ENCODE measurements at regions not wholly inside any gene's neighbourhood (a gene's known extent, or its start where the extent isn't known, plus 50 kb on each side); places are given as distances from the start of the nearest gene placed in this dataset.
"Not testable (repeated sequence)": the region's sequence is repeated elsewhere in the genome, so short reads cannot be mapped to it uniquely, and the experiment has no call there.

DNA sequence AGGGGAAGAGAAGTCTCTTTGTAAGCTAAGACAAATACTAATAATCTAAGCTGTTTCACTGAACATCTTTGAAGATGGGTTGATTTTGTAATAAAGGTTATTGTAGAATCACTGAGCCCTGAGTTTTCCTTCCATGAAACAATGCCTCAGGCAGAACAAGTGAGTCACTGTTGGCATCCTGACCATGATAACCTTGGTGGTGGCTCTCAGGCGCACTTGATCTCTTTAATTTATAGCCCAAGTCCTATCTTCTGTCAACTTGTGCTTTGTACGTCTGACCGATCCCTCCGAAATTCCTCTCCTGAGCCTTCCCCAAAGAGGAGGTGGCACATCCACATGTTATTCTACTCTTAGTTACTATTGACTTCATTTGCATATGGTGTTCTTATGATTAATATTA, 812.9 kb downstream of the REEP3 start:
- no peaks in the 10 kb centered on the region for H3K36me3 ChIP-seq (ENCODE audit: insufficient read depth, low read depth, low read length)
- no peak overlapping the region for H3K9ac ChIP-seq (ENCODE audit: low read depth, low read length)
- no peaks in the 10 kb centered on the region for H3K27me3 ChIP-seq (ENCODE audit: insufficient read depth, low read length)
- no peaks in the 10 kb centered on the region for H3K9me3 ChIP-seq (ENCODE audit: insufficient read depth, low read depth, low read length)
- H3K4me1 ChIP-seq (ENCODE audit: insufficient read depth, low read length), result no peaks in the 10 kb centered on the region
- no peak overlapping the region for H3K27ac ChIP-seq (ENCODE audit: low read length)
- H3K4me3 ChIP-seq (ENCODE audit: low read length), result no peak overlapping the region

DNA sequence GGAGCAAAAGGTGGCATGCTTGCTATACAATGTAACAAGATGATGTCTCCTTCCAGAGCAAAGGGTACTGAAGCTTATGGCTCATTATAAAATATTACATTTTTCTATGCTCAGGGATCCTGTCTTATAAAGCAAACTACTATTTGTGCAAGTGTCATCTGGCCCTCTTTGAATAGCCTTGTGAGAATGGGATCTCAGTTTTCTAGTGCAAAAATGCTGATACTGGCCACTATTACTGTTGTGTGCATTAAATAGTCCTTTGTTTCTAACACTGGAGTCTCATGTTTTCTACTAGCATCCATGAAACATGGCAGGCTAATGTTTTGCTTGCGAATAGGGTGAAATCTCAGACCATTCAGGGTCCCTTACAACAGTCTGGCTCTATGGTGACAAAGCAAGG, 823.0 kb downstream of the REEP3 start:
- Histone ChIP-seq H3K4me3 (ENCODE audit: low read length) (no peak overlapping the region), H3K9ac (ENCODE audit: low read depth, low read length) (no peak overlapping the region), H3K36me3 (ENCODE audit: insufficient read depth, low read depth, low read length) (no peaks in the 10 kb centered on the region), H3K27ac (ENCODE audit: low read length) (no peak overlapping the region), H3K4me1 (ENCODE audit: insufficient read depth, low read length) (no peaks in the 10 kb centered on the region), H3K9me3 (ENCODE audit: insufficient read depth, low read depth, low read length) (no peaks in the 10 kb centered on the region), H3K27me3 (ENCODE audit: insufficient read depth, low read length) (no peaks in the 10 kb centered on the region)

DNA sequence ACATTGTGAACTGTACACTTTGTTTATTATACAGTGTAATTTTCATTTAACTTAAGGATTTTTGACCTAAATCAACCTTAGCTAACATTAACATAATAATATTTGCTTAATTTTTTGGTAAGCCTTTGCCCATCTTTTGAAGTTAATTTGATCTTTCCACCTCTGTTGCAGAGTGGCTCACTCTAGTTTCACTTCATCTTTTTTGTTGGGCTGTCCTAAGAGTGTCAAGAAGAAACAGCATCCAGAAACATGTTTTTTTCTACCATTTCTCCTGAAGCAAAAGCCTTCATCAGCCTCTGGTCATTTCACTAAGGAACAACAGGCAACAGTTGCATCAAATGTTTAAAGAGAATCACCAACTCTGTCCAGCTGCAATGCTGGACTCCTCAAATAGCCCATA, 824.7 kb downstream of the REEP3 start:
- Histone ChIP-seq H3K9ac (ENCODE audit: low read depth, low read length) (no peak overlapping the region), H3K4me3 (ENCODE audit: low read length) (no peak overlapping the region), H3K27me3 (ENCODE audit: insufficient read depth, low read length) (no peaks in the 10 kb centered on the region), H3K27ac (ENCODE audit: low read length) (no peak overlapping the region), H3K36me3 (ENCODE audit: insufficient read depth, low read depth, low read length) (no peaks in the 10 kb centered on the region), H3K4me1 (ENCODE audit: insufficient read depth, low read length) (no peaks in the 10 kb centered on the region), H3K9me3 (ENCODE audit: insufficient read depth, low read depth, low read length) (no peaks in the 10 kb centered on the region)

DNA sequence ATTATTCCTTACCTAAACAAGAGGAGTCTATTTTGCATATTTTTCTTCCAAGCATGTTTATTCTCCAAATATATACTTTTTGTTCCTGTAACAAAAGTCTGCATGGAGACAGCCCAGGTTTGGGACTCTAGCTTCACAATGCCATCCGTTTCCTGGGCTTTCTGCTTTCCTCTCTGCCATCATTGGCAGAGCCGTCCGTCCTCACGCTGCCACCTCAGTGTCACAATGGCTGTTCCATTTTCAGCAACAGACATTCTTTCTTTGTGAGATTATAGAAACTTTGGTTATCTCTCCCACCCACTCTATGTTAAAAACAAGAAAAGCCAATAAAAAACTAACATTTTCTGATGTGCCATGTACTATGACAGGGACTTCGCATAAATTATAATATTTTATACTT, 825.2 kb downstream of the REEP3 start:
- no peak overlapping the region for H3K9ac ChIP-seq (ENCODE audit: low read depth, low read length)
- H3K9me3 ChIP-seq (ENCODE audit: insufficient read depth, low read depth, low read length), result no peaks in the 10 kb centered on the region
- H3K4me1 ChIP-seq (ENCODE audit: insufficient read depth, low read length), result no peaks in the 10 kb centered on the region
- H3K4me3 ChIP-seq (ENCODE audit: low read length), result no peak overlapping the region
- no peak overlapping the region for H3K27ac ChIP-seq (ENCODE audit: low read length)
- H3K27me3 ChIP-seq (ENCODE audit: insufficient read depth, low read length), result no peaks in the 10 kb centered on the region
- no peaks in the 10 kb centered on the region for H3K36me3 ChIP-seq (ENCODE audit: insufficient read depth, low read depth, low read length)

DNA sequence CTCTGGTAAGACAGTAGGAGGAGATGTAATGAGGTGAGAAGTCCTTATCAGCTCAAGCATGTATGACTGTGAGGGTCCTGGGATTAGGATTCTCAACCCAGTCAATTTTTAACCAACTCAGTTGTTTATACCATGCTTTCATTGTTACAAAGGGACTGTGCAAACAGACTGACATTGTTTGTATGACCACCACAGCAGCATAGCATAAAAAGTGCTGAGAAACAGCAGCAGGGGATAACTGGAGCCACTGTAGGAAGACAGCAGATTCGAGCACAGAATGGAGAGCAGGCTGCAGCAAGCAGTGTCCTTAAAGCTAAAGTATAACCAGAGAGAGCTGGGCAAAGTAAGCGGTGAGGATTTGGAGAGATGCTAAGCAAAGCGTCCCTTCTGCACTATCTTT, 829.5 kb downstream of the REEP3 start:
- H3K27ac ChIP-seq (ENCODE audit: low read length), result no peak overlapping the region
- H3K4me3 ChIP-seq (ENCODE audit: low read length), result no peak overlapping the region
- no peaks in the 10 kb centered on the region for H3K36me3 ChIP-seq (ENCODE audit: insufficient read depth, low read depth, low read length)
- peaks cover 6% of the 10 kb centered on the region; the same call in 1 of the 2 replicates for H3K4me1 ChIP-seq (ENCODE audit: insufficient read depth, low read length)
- H3K9me3 ChIP-seq (ENCODE audit: insufficient read depth, low read depth, low read length), result no peaks in the 10 kb centered on the region
- no peaks in the 10 kb centered on the region for H3K27me3 ChIP-seq (ENCODE audit: insufficient read depth, low read length)
- H3K9ac ChIP-seq (ENCODE audit: low read depth, low read length), result no peak overlapping the region

DNA sequence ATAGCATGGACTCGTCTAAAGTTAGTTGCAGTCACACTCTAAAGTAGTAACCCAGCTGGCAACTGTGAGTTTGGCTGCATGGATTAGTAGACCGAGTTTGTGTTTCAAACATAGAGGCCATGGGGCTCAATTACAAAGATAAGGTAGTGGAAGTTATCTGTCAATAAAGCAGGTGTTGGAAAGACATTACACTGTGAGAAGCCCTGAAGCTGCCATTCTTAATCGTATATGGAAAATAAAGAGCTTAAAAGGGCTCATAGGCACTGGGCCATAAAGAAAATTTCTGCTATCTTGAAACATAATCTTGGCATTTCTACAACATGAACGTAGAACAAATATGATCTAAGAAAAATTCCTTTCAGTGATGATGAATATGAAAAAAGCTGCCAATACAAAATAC, 837.7 kb downstream of the REEP3 start:
- no peak overlapping the region for H3K4me3 ChIP-seq (ENCODE audit: low read length)
- no peaks in the 10 kb centered on the region for H3K27me3 ChIP-seq (ENCODE audit: insufficient read depth, low read length)
- H3K4me1 ChIP-seq (ENCODE audit: insufficient read depth, low read length), result peaks cover 3% of the 10 kb centered on the region; the same call in 1 of the 2 replicates
- H3K9ac ChIP-seq (ENCODE audit: low read depth, low read length), result no peak overlapping the region
- no peak overlapping the region for H3K27ac ChIP-seq (ENCODE audit: low read length)
- H3K9me3 ChIP-seq (ENCODE audit: insufficient read depth, low read depth, low read length), result peaks cover 18% of the 10 kb centered on the region
- H3K36me3 ChIP-seq (ENCODE audit: insufficient read depth, low read depth, low read length), result no peaks in the 10 kb centered on the region

DNA sequence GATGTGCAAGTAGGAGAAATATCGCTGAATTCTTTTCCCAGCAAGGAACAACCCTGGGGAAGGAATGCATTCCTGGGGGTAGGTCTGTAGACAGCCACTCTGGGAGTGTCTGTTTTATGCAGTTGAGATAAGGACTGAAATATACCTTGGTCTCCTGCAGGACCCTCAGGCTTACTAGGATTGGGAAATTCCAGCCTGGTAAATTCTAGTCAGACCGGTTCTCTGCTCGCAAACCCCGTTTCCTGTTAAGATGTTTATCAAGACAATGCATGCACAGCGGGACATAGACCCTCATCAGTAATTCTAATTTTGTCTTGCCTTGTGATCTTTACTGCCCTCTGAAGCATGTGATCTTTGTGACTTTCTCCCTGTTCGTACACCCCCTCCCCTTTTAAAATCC, 839.0 kb downstream of the REEP3 start:
- H3K27me3 ChIP-seq (ENCODE audit: insufficient read depth, low read length); H3K36me3 ChIP-seq (ENCODE audit: insufficient read depth, low read depth, low read length); H3K9ac ChIP-seq (ENCODE audit: low read depth, low read length); H3K4me3 ChIP-seq (ENCODE audit: low read length); H3K27ac ChIP-seq (ENCODE audit: low read length); H3K4me1 ChIP-seq (ENCODE audit: insufficient read depth, low read length): not testable (repeated sequence)
- peaks cover 18% of the 10 kb centered on the region for H3K9me3 ChIP-seq (ENCODE audit: insufficient read depth, low read depth, low read length)

DNA sequence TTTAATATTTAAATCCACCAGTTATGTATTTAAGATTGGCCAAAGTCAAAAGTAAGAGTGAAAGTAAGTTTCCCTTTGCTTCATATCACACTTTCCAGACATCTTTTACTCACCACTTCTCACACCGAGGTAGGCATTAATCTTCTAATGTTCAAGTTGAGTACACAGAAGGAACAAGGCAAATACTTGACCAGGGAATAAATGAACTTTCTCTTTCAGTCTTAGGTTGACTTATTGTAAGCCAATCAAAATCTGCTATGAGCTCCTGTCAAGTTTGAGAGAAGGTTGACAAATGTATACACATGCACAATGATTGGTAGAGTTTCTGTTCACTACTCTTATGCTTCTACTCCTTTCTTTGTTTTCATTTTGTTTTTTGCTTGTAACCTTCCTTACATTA, 842.5 kb downstream of the REEP3 start:
- Histone ChIP-seq H3K27me3 (ENCODE audit: insufficient read depth, low read length) (no peaks in the 10 kb centered on the region), H3K9me3 (ENCODE audit: insufficient read depth, low read depth, low read length) (peaks cover 18% of the 10 kb centered on the region), H3K4me3 (ENCODE audit: low read length) (no peak overlapping the region), H3K4me1 (ENCODE audit: insufficient read depth, low read length) (no peaks in the 10 kb centered on the region), H3K36me3 (ENCODE audit: insufficient read depth, low read depth, low read length) (no peaks in the 10 kb centered on the region), H3K27ac (ENCODE audit: low read length) (no peak overlapping the region), H3K9ac (ENCODE audit: low read depth, low read length) (no peak overlapping the region)

DNA sequence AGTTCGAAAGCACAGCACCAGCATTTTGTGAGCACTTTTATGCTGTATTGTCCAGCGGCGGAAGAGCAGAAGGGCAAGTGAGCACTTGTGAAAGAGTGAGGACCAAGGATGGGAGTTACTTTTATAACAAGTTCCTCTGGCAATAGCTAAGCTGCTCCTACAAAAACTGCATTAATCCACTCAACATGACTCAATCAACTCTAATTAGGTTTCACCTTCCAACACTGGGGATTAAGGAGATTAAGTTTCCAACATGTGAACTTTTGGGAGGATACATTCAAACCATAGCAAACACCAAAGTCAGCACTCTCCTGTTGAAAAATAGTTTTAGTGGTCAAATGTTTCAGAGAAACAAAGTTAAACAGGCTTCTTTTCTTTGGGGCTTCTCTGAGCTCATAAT, 844.5 kb downstream of the REEP3 start:
- Histone ChIP-seq H3K36me3 (ENCODE audit: insufficient read depth, low read depth, low read length) (no peaks in the 10 kb centered on the region), H3K4me3 (ENCODE audit: low read length) (no peak overlapping the region)

DNA sequence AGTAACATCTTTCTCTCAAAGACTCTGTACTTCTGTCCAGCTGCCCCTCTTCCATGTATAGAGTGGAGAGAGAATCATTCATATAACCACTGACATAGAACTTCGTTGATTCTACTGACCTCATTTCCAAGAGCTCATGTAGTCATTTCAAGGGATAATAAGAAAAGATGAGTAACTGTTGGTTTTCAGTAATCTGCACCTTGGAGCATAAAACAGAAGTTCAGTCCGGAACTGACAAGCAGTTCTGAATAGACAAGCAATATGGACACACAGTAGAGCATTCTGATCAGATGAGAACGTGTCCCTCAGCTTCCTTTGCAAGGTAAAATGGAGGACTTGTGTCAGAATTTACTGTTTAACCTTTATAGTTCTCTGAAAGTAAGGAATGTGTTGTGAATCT, 847.1 kb downstream of the REEP3 start:
- H3K36me3 ChIP-seq (ENCODE audit: insufficient read depth, low read depth, low read length), result no peaks in the 10 kb centered on the region
- H3K27ac ChIP-seq (ENCODE audit: low read length), result no peak overlapping the region
- no peaks in the 10 kb centered on the region for H3K27me3 ChIP-seq (ENCODE audit: insufficient read depth, low read length)
- H3K9ac ChIP-seq (ENCODE audit: low read depth, low read length), result no peak overlapping the region
- no peaks in the 10 kb centered on the region for H3K9me3 ChIP-seq (ENCODE audit: insufficient read depth, low read depth, low read length)
- H3K4me1 ChIP-seq (ENCODE audit: insufficient read depth, low read length), result no peaks in the 10 kb centered on the region
- no peak overlapping the region for H3K4me3 ChIP-seq (ENCODE audit: low read length)

More for the DNA sequence above, 844.5 kb downstream of the REEP3 start:
- H3K27me3 ChIP-seq (ENCODE audit: insufficient read depth, low read length), result no peaks in the 10 kb centered on the region
- H3K4me1 ChIP-seq (ENCODE audit: insufficient read depth, low read length), result no peaks in the 10 kb centered on the region
- no peak overlapping the region for H3K27ac ChIP-seq (ENCODE audit: low read length)
- H3K9ac ChIP-seq (ENCODE audit: low read depth, low read length), result no peak overlapping the region
- H3K9me3 ChIP-seq (ENCODE audit: insufficient read depth, low read depth, low read length), result peaks cover 10% of the 10 kb centered on the region

DNA sequence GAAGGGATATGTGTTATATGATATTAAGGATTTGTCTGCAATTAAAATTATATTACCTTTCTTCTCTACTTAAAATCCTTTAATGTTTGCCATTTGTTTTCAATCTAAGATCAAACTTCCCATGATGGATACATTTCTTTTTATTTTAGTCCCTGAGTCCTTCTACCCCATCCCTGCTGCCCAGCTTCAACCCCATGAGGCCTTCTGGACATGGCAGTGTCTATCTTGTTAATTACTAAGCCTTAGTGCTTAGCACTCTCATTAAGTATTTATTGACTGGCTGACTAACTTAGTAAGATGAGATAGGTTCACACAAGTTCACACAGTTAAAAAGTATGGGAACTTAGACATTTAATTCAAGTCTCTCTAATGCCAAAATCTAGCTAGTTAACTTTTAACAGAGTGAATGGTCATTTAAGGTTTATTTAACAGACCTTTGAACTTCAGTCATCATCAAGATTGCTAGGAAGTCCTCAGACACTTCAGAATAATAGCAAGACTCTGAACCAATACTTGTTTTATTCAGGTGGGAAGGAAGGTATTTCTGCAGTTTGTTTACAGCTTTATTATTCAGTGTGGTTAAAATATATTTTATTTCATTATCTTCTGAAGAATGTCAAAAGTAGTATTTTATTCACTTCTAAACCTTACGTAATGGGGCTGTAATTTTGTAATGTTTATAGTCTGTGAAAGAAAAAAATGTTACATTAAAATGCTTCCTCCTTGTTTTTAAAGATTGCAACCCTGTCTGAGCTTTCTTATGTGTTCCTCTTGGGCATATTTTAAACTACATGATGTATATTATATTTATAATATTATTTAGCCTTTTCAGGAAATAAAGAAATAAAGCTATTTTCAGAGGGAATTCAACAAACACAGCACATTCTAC, 848.9 kb downstream of the REEP3 start:
- Histone ChIP-seq H3K36me3 (ENCODE audit: insufficient read depth, low read depth, low read length) (no peaks in the 10 kb centered on the region), H3K27me3 (ENCODE audit: insufficient read depth, low read length) (no peaks in the 10 kb centered on the region), H3K27ac (ENCODE audit: low read length) (no peak overlapping the region), H3K9me3 (ENCODE audit: insufficient read depth, low read depth, low read length) (no peaks in the 10 kb centered on the region), H3K4me1 (ENCODE audit: insufficient read depth, low read length) (no peaks in the 10 kb centered on the region), H3K4me3 (ENCODE audit: low read length) (no peak overlapping the region), H3K9ac (ENCODE audit: low read depth, low read length) (no peak overlapping the region)

DNA sequence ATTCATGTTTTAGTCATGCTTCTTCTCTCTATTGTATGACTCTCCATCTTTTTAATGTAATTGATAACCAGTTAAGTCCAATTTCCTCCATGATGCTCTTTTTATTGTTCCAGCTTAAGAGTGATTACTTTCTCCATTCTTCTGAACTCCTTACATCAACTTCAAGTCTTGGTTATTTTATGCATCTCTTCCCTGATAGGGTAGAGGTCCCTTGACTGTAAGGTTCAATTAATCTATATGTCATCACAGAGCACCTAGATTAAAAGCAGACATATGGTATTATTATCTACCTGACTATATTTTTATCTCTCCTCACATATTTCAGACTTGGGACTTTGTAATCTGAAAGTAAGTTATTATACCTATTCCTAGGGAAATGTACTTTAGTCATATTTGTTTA, 853.1 kb downstream of the REEP3 start:
- no peaks in the 10 kb centered on the region for H3K27me3 ChIP-seq (ENCODE audit: insufficient read depth, low read length)
- no peaks in the 10 kb centered on the region for H3K36me3 ChIP-seq (ENCODE audit: insufficient read depth, low read depth, low read length)
- no peaks in the 10 kb centered on the region for H3K9me3 ChIP-seq (ENCODE audit: insufficient read depth, low read depth, low read length)

More for the DNA sequence above, 853.1 kb downstream of the REEP3 start:
- Histone ChIP-seq H3K9ac (ENCODE audit: low read depth, low read length) (no peak overlapping the region), H3K27ac (ENCODE audit: low read length) (no peak overlapping the region), H3K4me3 (ENCODE audit: low read length) (no peak overlapping the region), H3K4me1 (ENCODE audit: insufficient read depth, low read length) (no peaks in the 10 kb centered on the region)

Measured in iPS-20b (cell line).